Gastroesophageal sphincter (tissue), 4 donors: ENCODE measurements at regions not wholly inside any gene's neighbourhood (a gene's known extent, or its start where the extent isn't known, plus 50 kb on each side); places are given as distances from the start of the nearest gene placed in this dataset.
"Not testable (repeated sequence)": the region's sequence is repeated elsewhere in the genome, so short reads cannot be mapped to it uniquely, and the experiment has no call there.

Experiments
- ATAC-seq: fragments of 150-250 bp; one replicate; pipeline ENCODE4 v1.9.1; 2016; ENCODE audit warnings: mild to moderate bottlenecking, moderate library complexity
- H3K27ac ChIP-seq, 4 donors: fragments of 200-600 bp; sonication (generic) in 3 of 4; 1 replicate in 3 of 4; 2 replicates in 1 of 4; pipeline ENCODE4 v1.5.1; 2016 to 2019
- H3K27me3 ChIP-seq: fragments of 200-600 bp; sonication (generic); one replicate; pipeline ENCODE4 v1.5.1; 2019
- H3K36me3 ChIP-seq, 2 donors: fragments of 200-600 bp; sonication (generic); one replicate each; pipeline ENCODE4 v1.5.1; 2019; ENCODE audit warnings: control low read depth in 1 of 2
- H3K4me1 ChIP-seq, 3 donors: fragments of 200-600 bp; sonication (generic); 1 replicate in 2 of 3; 2 replicates in 1 of 3; pipeline ENCODE4 v1.5.1; 2016 to 2019; ENCODE audit warnings: control low read depth in 2 of 3
- H3K4me3 ChIP-seq, 2 donors: fragments of 200-600 bp; sonication (generic); one replicate each; pipeline ENCODE4 v1.5.1; 2019; ENCODE audit warnings: mild to moderate bottlenecking in 1 of 2, moderate library complexity in 1 of 2
- H3K9me3 ChIP-seq, 3 donors: fragments of 200-600 bp; sonication (generic); one replicate each; pipeline ENCODE4 v1.5.1; 2017 to 2019; ENCODE audit warnings: control low read depth in 2 of 3
- WGBS, 2 donors: methylation state at CpG; one replicate each; pipeline ENCODE4 v1.1.5; 2018; ENCODE audit warnings: low coverage in 1 of 2; 5-methylcytosine and 5-hydroxymethylcytosine counted together
- small RNA-seq, 4 donors: library from RNA; depleted of rRNA; stranded (forward); fragments of <200 nt; gene quantifications; one replicate each; pipeline ENCODE3, GENCODE V24; 2016

- not testable (repeated sequence) for H3K27me3 ChIP-seq, H3K4me1 ChIP-seq, H3K36me3 ChIP-seq, ATAC-seq, H3K27ac ChIP-seq, H3K9me3 ChIP-seq, H3K4me3 ChIP-seq
- 90 to 97% methylated on average over 1 to 3 of the region's 5 CpGs for WGBS, 2 donors
Observed at GRCh38 chr9:62905722-62906121, 1715.9 kb downstream of the SPATA31A7 start.

- ATAC-seq, H3K27ac ChIP-seq, H3K4me1 ChIP-seq, H3K27me3 ChIP-seq, H3K36me3 ChIP-seq, H3K4me3 ChIP-seq, H3K9me3 ChIP-seq: not testable (repeated sequence)
- WGBS, 2 donors = no CpG with 5 or more reads among the region's 11 CpGs
Observed at GRCh38 chr9:62907866-62908265, 1718.0 kb downstream of the SPATA31A7 start.

GRCh38 chr9:62908271-62908670, 1718.4 kb downstream of the SPATA31A7 start:
- H3K4me3 ChIP-seq, H3K4me1 ChIP-seq, H3K9me3 ChIP-seq, H3K36me3 ChIP-seq, H3K27me3 ChIP-seq, H3K27ac ChIP-seq, ATAC-seq: not testable (repeated sequence)
- WGBS, 2 donors = no CpG with 5 or more reads among the region's 4 CpGs

GRCh38 chr9:62909447-62909846, 1719.6 kb downstream of the SPATA31A7 start:
- not testable (repeated sequence) for H3K27me3 ChIP-seq

GRCh38 chr9:62912278-62912677, 1722.4 kb downstream of the SPATA31A7 start:
- no CpG with 5 or more reads among the region's 4 CpGs for WGBS, 2 donors
- not testable (repeated sequence) for H3K4me1 ChIP-seq, ATAC-seq

More at GRCh38 chr9:62909447-62909846, 1719.6 kb downstream of the SPATA31A7 start:
- H3K4me1 ChIP-seq, H3K27ac ChIP-seq, H3K9me3 ChIP-seq, H3K36me3 ChIP-seq, H3K4me3 ChIP-seq, ATAC-seq: not testable (repeated sequence)
- 80% methylated on average over 2 of the region's 8 CpGs; no CpG with 5 or more reads in 1 of the 2 donors for WGBS, 2 donors

GRCh38 chr9:62915168-62915567, 1725.3 kb downstream of the SPATA31A7 start:
- H3K4me3 ChIP-seq = peak overlapping the region in 1 of 2 donors; percentile 19
- H3K36me3 ChIP-seq, H3K4me1 ChIP-seq, H3K9me3 ChIP-seq, H3K27me3 ChIP-seq, H3K27ac ChIP-seq, ATAC-seq: not testable (repeated sequence)
- no CpG with 5 or more reads among the region's 21 CpGs for WGBS, 2 donors

More at GRCh38 chr9:62912278-62912677, 1722.4 kb downstream of the SPATA31A7 start:
- H3K27ac ChIP-seq, H3K9me3 ChIP-seq, H3K27me3 ChIP-seq, H3K4me3 ChIP-seq, H3K36me3 ChIP-seq: not testable (repeated sequence)

- not testable (repeated sequence) for H3K27me3 ChIP-seq, H3K4me1 ChIP-seq, H3K9me3 ChIP-seq, H3K27ac ChIP-seq, H3K36me3 ChIP-seq, H3K4me3 ChIP-seq
- ATAC-seq = peak; percentile 100
- WGBS, 2 donors = no CpG with 5 or more reads among the region's 32 CpGs
Observed at GRCh38 chr9:62915661-62916060, 1725.8 kb downstream of the SPATA31A7 start.

GRCh38 chr9:62918648-62919385, 1729.0 kb downstream of the SPATA31A7 start:
- not testable (repeated sequence) for H3K27me3 ChIP-seq
- 81 to 83% methylated on average over 2 to 3 of the region's 3 CpGs for WGBS, 2 donors

GRCh38 chr9:62931484-62931883, 1741.6 kb downstream of the SPATA31A7 start:
- WGBS, 2 donors = no CpG with 5 or more reads among the region's 4 CpGs
- H3K9me3 ChIP-seq, H3K27ac ChIP-seq, H3K27me3 ChIP-seq, H3K4me3 ChIP-seq, ATAC-seq, H3K4me1 ChIP-seq, H3K36me3 ChIP-seq: not testable (repeated sequence)

More at GRCh38 chr9:62918648-62919385, 1729.0 kb downstream of the SPATA31A7 start:
- not testable (repeated sequence) for H3K4me3 ChIP-seq, H3K9me3 ChIP-seq, H3K4me1 ChIP-seq, H3K27ac ChIP-seq, H3K36me3 ChIP-seq, ATAC-seq

GRCh38 chr9:62952840-62953239, 1763.0 kb downstream of the SPATA31A7 start:
- not testable (repeated sequence) for H3K36me3 ChIP-seq, H3K9me3 ChIP-seq, H3K27ac ChIP-seq, ATAC-seq, H3K4me1 ChIP-seq, H3K4me3 ChIP-seq, H3K27me3 ChIP-seq
- no CpG with 5 or more reads among the region's 2 CpGs for WGBS, 2 donors

Small RNAs in the stretch of these regions (small RNA-seq; reads per million reads assigned to genes)
- gene RNA5SP283 = 0 to 0.36 (median 0.13) reads per million in 4 donors
